A673 (cell line): ENCODE measurements at regions not wholly inside any gene's neighbourhood (a gene's known extent, or its start where the extent isn't known, plus 50 kb on each side); places are given as distances from the start of the nearest gene placed in this dataset.

ENCODE experiments used
- BruUV-seq: library from RNA; stranded (reverse); fragments of 400-500 nt; replicated peaks from 2 replicates; lab custom pipeline; 2021; lab: Mats Ljungman, UMichigan
- CTCF ChIA-PET: fragments of 300-600 bp; sonication (Branson Sonifier 250); formaldehyde crosslinking; loops from one replicate; lab custom pipeline; 2022; ENCODE audit warnings: antibody characterized with exemption; lab: Charles Lee
- POLR2A ChIA-PET: fragments of 300-600 bp; sonication (Branson Sonifier 250); formaldehyde crosslinking; loops from one replicate; lab custom pipeline; 2022; ENCODE audit warnings: antibody characterized with exemption; ENCODE audit not compliant: low non-redundant PET; lab: Charles Lee
- DNase-seq: peaks from one replicate; pipeline ENCODE4 v3.0.0-alpha.2; 2015; ENCODE audit warnings: low spot score
- H3K27ac ChIP-seq: fragments of 200-600 bp; sonication (generic); 2 replicates; pipeline ENCODE4 v1.5.1; 2016; ENCODE audit warnings: mixed run types, low read depth, mild to moderate bottlenecking, mixed read lengths, antibody characterized with exemption, low read length; ENCODE audit not compliant: poor library complexity, severe bottlenecking
- H3K27me3 ChIP-seq: fragments of 200-600 bp; sonication (generic); replicated peaks from 2 replicates; pipeline ENCODE4 v1.6.1; 2017; ENCODE audit warnings: mixed run types, low read depth, mild to moderate bottlenecking, mixed read lengths, antibody characterized with exemption, low read length; ENCODE audit not compliant: insufficient read depth, poor library complexity
- H3K36me3 ChIP-seq: fragments of 200-600 bp; sonication (generic); 2 replicates; pipeline ENCODE4 v1.6.1; 2016; ENCODE audit warnings: mixed run types, mild to moderate bottlenecking, mixed read lengths, antibody characterized with exemption, low read length; ENCODE audit not compliant: insufficient read depth, poor library complexity, severe bottlenecking
- H3K4me1 ChIP-seq: fragments of 200-600 bp; sonication (generic); 2 replicates; pipeline ENCODE4 v1.6.1; 2017; ENCODE audit warnings: mixed run types, mild to moderate bottlenecking, mixed read lengths, antibody characterized with exemption, low read length; ENCODE audit not compliant: insufficient read depth, poor library complexity, severe bottlenecking
- H3K4me3 ChIP-seq: fragments of 200-600 bp; sonication (generic); 2 replicates; pipeline ENCODE4 v1.5.1; 2016; ENCODE audit warnings: low read depth, mixed run types, mild to moderate bottlenecking, mixed read lengths, low read length; ENCODE audit not compliant: poor library complexity, severe bottlenecking
- H3K9me3 ChIP-seq: fragments of 200-600 bp; sonication (generic); 2 replicates; pipeline ENCODE4 v1.6.1; 2016; ENCODE audit warnings: mixed run types, low read depth, mild to moderate bottlenecking, mixed read lengths, antibody characterized with exemption, low read length; ENCODE audit not compliant: poor library complexity, severe bottlenecking
- CTCF ChIP-seq: fragments of 300-800, 200-600 bp; sonication (generic); conservative IDR thresholded peaks from 2 replicates; pipeline ENCODE4 v1.5.1; 2017; ENCODE audit warnings: low read depth, mild to moderate bottlenecking, antibody characterized with exemption, low read length, moderate library complexity, mixed read lengths
- EZH2 ChIP-seq: fragments of 200-600 bp; sonication (generic); IDR thresholded peaks from 2 replicates; pipeline ENCODE4 v1.6.1; 2017; ENCODE audit warnings: borderline replicate concordance, low read depth, mild to moderate bottlenecking, mixed read lengths, antibody characterized with exemption, low read length; ENCODE audit not compliant: poor library complexity, severe bottlenecking
- intact Hi-C: fragments of 100-400 bp; cut with micrococcal nuclease; formaldehyde crosslinking; loops from one replicate; pipeline ENCODE4 v1.10.0; 2022; ENCODE audit not compliant: unreplicated experiment

GRCh38 chr1:190578526-190578925 lies 100.9 kb upstream of the BRINP3 start:
- peaks cover 7% of the 10 kb centered on the region for H3K4me1 ChIP-seq
- no TSS peak for BruUV-seq
- TF ChIP-seq CTCF (no peak), EZH2 (no peak)
- H3K27ac ChIP-seq, result no peak overlapping the region
- ChIA-PET CTCF (no interaction called here), POLR2A (no interaction called here)
- H3K36me3 ChIP-seq, result no peaks in the 10 kb centered on the region
- DNase-seq, result no peak
- H3K27me3 ChIP-seq, result no peaks in the 10 kb centered on the region
- no peak overlapping the region for H3K4me3 ChIP-seq
- no peaks in the 10 kb centered on the region for H3K9me3 ChIP-seq
- intact Hi-C loops, result no loop called here

GRCh38 chr1:190579552-190580193 lies 102.0 kb upstream of the BRINP3 start:
- ChIA-PET CTCF (no interaction called here), POLR2A (no interaction called here)
- H3K4me1 ChIP-seq, result peaks cover 7% of the 10 kb centered on the region
- DNase-seq, result no peak
- no peak overlapping the region for H3K27ac ChIP-seq
- no TSS peak for BruUV-seq
- H3K4me3 ChIP-seq, result no peak overlapping the region
- TF ChIP-seq CTCF (no peak), EZH2 (no peak)
- H3K27me3 ChIP-seq, result no peaks in the 10 kb centered on the region
- intact Hi-C loops, result no loop called here
- H3K36me3 ChIP-seq, result no peaks in the 10 kb centered on the region
- no peaks in the 10 kb centered on the region for H3K9me3 ChIP-seq

- no TSS peak for BruUV-seq
- Histone ChIP-seq H3K9me3 (no peaks in the 10 kb centered on the region), H3K36me3 (no peaks in the 10 kb centered on the region), H3K4me3 (no peak overlapping the region), H3K27me3 (no peaks in the 10 kb centered on the region), H3K4me1 (no peaks in the 10 kb centered on the region), H3K27ac (no peak overlapping the region)
- TF ChIP-seq CTCF, result no peak
- no peak for TF ChIP-seq EZH2
- ChIA-PET POLR2A (no interaction called here), CTCF (no interaction called here)
- DNase-seq, result no peak
- intact Hi-C loops, result no loop called here
These were observed 106.2 kb upstream of the BRINP3 start for GRCh38 chr1:190583862-190584261.
